Lung (tissue), 11 donors: ENCODE measurements at regions not wholly inside any gene's neighbourhood (a gene's known extent, or its start where the extent isn't known, plus 50 kb on each side); places are given as distances from the start of the nearest gene placed in this dataset.

ENCODE experiments used
- ATAC-seq: fragments of 200-7000 bp; cut with Tn5 transposase; one replicate; pipeline ENCODE4 v1.9.1; 2020; ENCODE audit warnings: moderate number of reproducible peaks; ENCODE audit not compliant: insufficient read depth, low FRiP score
- DNase-seq, 3 donors: peaks; one replicate each; pipeline ENCODE4 v3.0.0-alpha.2; 2013 to 2017
- H3K27ac ChIP-seq, 2 donors: one replicate each; pipeline ENCODE4 v1.5.1; 2013; ENCODE audit warnings: mild to moderate bottlenecking in 2 of 2, moderate library complexity in 2 of 2, control low read depth in 1 of 2, inconsistent platforms in 1 of 2, low read depth in 1 of 2, low read length in 1 of 2
- H3K27me3 ChIP-seq, 3 donors: one replicate each; pipeline ENCODE4 v1.5.1; 2013; ENCODE audit warnings: low read length in 2 of 3; ENCODE audit not compliant: control insufficient read depth in 3 of 3, insufficient read depth in 3 of 3
- H3K36me3 ChIP-seq, 4 donors: one replicate each; pipeline ENCODE4 v1.5.1; 2013; ENCODE audit warnings: low read length in 4 of 4, mild to moderate bottlenecking in 1 of 4, moderate library complexity in 1 of 4; ENCODE audit not compliant: control insufficient read depth in 4 of 4, insufficient read depth in 4 of 4
- H3K4me1 ChIP-seq, 5 donors: one replicate each; pipeline ENCODE4 v1.5.1; 2013; ENCODE audit warnings: low read length in 5 of 5, mild to moderate bottlenecking in 2 of 5, moderate library complexity in 1 of 5; ENCODE audit not compliant: control insufficient read depth in 5 of 5, insufficient read depth in 5 of 5
- H3K4me3 ChIP-seq: one replicate; pipeline ENCODE4 v1.5.1; 2013; ENCODE audit warnings: mild to moderate bottlenecking, control low read depth, moderate library complexity
- H3K9ac ChIP-seq, 2 donors: one replicate each; pipeline ENCODE4 v1.5.1; 2013; ENCODE audit warnings: low read length in 2 of 2, control low read depth in 1 of 2; ENCODE audit not compliant: insufficient read depth in 1 of 2
- H3K9me3 ChIP-seq, 4 donors: one replicate each; pipeline ENCODE4 v1.5.1; 2013; ENCODE audit warnings: low read length in 3 of 4, mild to moderate bottlenecking in 1 of 4, moderate library complexity in 1 of 4; ENCODE audit not compliant: control insufficient read depth in 4 of 4, insufficient read depth in 3 of 4
- CTCF ChIP-seq: IDR thresholded peaks from 2 replicates; pipeline ENCODE4 v1.5.1; 2012; ENCODE audit warnings: mild to moderate bottlenecking; ENCODE audit errors: control extremely low read depth, extremely low read depth
- WGBS, 2 donors: extraction: QIAGEN DNeasy Blood & Tissue Kit; methylation state at CpG; one replicate each; pipeline ENCODE4 v1.1.7; 2013; 5-methylcytosine and 5-hydroxymethylcytosine counted together
- donor health status: control.
- donor health status: control.
- donor health status: Bipolar disorder and iron deficiency.
- donor health status: healthy.
- donor health status: DM: yes; HTN: yes; CAD: no.

- no peak overlapping the region for H3K9ac ChIP-seq
- no peak for ATAC-seq
Measured at GRCh38 chr2:145402706-145403277, 882.9 kb upstream of the ZEB2 start.

GRCh38 chr2:145399131-145399530, 879.2 kb upstream of the ZEB2 start:
- WGBS, 2 donors: 0% methylated on average over 1 of the region's 1 CpG

More at GRCh38 chr2:145402706-145403277, 882.9 kb upstream of the ZEB2 start:
- Histone ChIP-seq H3K4me3 (no peak overlapping the region), H3K9me3 (no peaks in the 10 kb centered on the region), H3K27ac (no peak overlapping the region), H3K36me3 (no peaks in the 10 kb centered on the region), H3K27me3 (no peaks in the 10 kb centered on the region), H3K4me1 (no peaks in the 10 kb centered on the region)
- no peak for TF ChIP-seq CTCF
- DNase-seq: no peak
- WGBS, 2 donors: 93 to 100% methylated on average over 2 of the region's 2 CpGs

GRCh38 chr2:145394181-145394580, 874.3 kb upstream of the ZEB2 start:
- no peak for DNase-seq
- 88 to 92% methylated on average over 3 of the region's 3 CpGs for WGBS, 2 donors
- no peaks in the 10 kb centered on the region for H3K9me3 ChIP-seq
- H3K36me3 ChIP-seq: no peaks in the 10 kb centered on the region
- H3K9ac ChIP-seq: no peak overlapping the region
- ATAC-seq: no peak
- H3K4me1 ChIP-seq: no peaks in the 10 kb centered on the region
- no peak overlapping the region for H3K27ac ChIP-seq
- no peak for TF ChIP-seq CTCF
- no peaks in the 10 kb centered on the region for H3K27me3 ChIP-seq
- H3K4me3 ChIP-seq: no peak overlapping the region

More at GRCh38 chr2:145399131-145399530, 879.2 kb upstream of the ZEB2 start:
- no peak overlapping the region for H3K27ac ChIP-seq
- DNase-seq (no peak), ATAC-seq (no peak)
- H3K9ac ChIP-seq: no peak overlapping the region
- no peaks in the 10 kb centered on the region for H3K27me3 ChIP-seq
- H3K4me3 ChIP-seq: no peak overlapping the region
- H3K9me3 ChIP-seq: no peaks in the 10 kb centered on the region
- H3K4me1 ChIP-seq: no peaks in the 10 kb centered on the region
- no peak for TF ChIP-seq CTCF
- no peaks in the 10 kb centered on the region for H3K36me3 ChIP-seq

GRCh38 chr2:145386973-145387372, 867.1 kb upstream of the ZEB2 start:
- WGBS, 2 donors: 87 to 97% methylated on average over 4 of the region's 4 CpGs
- DNase-seq (no peak), ATAC-seq (no peak)
- Histone ChIP-seq H3K4me1 (no peaks in the 10 kb centered on the region), H3K36me3 (no peaks in the 10 kb centered on the region), H3K9me3 (peaks cover 0 to 2% (median 0%) of the 10 kb centered on the region in 4 donors), H3K27ac (no peak overlapping the region), H3K27me3 (no peaks in the 10 kb centered on the region), H3K9ac (no peak overlapping the region), H3K4me3 (no peak overlapping the region)
- no peak for TF ChIP-seq CTCF
